NOMO-1 treated with dmso at 0.1 percent for 144 hours (cell line): ENCODE measurements at regions not wholly inside any gene's neighbourhood (a gene's known extent, or its start where the extent isn't known, plus 50 kb on each side); places are given as distances from the start of the nearest gene placed in this dataset.
"Not testable (repeated sequence)": the region's sequence is repeated elsewhere in the genome, so short reads cannot be mapped to it uniquely, and the experiment has no call there.

ENCODE experiments used
- DNase-seq: peaks from one replicate; lab custom pipeline; 2025; ENCODE audit not compliant: unreplicated experiment; lab: John Stamatoyannopoulos, UW

DNA sequence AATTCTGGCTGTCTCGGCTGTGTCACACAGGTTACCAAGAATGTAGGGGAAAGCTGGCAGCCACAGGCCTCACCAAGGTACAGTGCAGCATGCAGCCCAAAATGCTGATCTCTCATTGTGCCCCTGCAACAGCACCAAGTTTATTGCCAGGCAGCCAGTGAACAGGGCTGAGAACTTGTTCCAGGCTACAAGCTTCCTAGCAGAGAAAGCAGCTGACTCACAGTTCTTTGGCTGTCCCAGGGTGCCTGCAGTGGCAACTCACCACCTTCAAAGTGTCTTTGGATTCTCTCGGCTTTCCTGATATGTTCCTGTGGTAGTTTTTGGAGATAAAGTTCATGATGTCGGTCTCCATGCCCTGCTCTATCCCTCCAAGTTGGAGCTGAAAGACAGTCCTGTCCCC lies 719.1 kb upstream of the ANO3 start:
- no peak for DNase-seq

DNA sequence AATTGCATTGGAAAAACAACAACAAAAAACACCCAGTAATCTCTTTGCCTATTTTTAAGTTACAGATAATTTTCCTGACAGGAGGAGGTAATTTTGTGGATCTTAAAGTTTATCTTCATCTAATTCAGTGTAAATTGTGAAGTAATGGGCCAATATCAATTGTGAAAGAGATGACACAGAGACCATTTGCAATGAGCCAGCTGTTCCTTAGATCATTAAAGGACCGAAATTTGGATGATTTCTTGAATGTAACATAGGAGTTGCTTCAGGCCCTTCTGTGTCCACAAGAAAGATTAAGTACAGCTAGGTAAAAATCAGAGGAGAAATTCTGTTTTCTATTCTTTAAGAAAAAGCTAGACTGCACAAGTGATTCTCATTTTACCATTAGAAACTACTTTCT lies 718.5 kb upstream of the ANO3 start:
- DNase-seq = no peak

DNA sequence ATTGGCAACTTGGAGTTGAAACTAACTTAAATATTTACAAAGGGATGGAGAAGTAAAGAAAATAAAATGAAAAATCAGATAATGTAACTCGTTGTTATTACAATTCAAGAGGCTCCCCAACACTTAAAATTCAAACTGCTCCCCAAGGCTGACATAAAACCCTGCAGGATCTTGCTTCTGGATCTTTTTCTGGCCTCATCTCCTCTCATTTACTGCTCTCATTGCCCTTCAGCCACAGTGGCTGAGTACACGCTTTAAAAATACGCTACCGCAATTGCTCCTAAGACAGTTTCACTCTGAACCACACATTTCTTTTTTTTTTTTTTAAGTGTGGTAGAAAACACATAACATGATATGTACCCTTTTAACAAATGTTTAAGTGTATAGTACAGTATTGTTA lies 718.1 kb upstream of the ANO3 start:
- DNase-seq = no peak

DNA sequence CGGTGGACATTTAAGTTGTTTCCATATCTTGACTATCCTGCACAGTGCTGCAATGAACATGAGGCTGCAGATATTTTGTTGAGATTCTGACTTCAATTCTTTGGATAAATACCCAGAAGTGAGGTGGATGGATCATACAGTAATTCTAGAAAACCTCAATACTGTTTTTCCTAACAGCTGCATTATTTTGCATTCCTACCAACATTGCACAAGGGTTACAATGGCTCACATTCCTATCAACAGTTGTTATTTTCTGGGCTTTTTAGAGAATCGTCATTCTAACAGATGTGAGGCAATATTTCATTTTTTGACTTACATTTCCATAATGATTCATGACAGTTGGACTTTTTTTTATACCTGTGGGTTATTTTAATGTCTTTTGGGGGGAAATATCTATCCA lies 716.9 kb upstream of the ANO3 start:
- no peak for DNase-seq

DNA sequence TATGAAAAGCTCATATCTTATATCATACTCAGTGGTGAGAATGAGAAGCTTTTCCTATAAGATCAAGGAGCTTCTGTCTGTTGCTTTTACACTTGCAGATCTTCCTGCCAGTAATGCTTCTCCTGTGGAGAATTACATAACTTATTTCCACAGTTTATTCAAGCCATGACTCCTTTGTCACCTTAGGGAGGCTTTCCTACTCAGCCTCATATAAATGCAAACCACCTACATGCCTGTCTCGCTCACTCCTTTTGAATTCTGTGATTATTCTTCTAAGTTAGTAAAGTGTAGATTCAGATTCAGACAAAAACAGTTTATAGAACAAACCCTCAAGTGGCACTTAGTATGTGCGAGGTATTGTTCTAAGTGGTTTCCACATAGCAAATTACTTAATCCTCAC lies 716.1 kb upstream of the ANO3 start:
- no peak for DNase-seq

DNA sequence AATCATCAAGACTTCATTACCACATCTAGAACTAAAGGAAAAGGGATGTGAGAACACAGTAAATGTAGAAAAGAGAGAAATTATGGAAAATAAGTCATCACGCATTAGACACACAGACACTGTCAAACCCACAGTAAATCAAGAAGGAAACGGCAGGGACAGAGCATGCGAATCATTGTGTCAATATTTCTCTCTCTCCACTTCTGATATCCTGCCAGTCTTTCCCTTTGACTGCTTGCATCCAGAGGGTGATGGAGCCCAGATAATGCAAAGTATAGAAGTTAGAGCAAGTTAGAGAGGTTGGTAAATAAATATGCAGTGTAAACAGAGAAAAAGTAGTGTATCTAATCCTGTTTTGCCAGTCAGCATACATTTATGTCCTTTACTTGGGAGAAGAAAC lies 706.8 kb upstream of the ANO3 start:
- DNase-seq = no peak

DNA sequence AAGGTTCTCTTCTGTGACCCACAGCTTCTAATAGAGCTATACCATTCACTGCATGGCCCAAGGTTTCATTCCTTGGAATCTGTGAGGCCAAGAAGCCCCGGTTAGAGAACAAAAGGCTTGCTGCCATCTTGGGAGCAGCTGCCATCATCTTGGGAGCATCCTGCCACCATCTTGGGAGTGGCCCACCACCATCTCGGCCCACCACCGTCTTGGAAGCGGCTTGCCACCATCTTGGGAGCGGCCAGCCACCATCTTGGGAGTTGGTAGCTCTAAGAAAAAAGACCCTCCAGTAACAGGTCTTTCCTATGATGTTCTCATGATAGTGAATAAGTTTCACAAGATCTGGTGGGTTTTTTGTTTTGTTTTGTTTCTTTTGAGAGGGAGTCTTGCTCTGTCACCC lies 703.9 kb upstream of the ANO3 start:
- DNase-seq = no peak

DNA sequence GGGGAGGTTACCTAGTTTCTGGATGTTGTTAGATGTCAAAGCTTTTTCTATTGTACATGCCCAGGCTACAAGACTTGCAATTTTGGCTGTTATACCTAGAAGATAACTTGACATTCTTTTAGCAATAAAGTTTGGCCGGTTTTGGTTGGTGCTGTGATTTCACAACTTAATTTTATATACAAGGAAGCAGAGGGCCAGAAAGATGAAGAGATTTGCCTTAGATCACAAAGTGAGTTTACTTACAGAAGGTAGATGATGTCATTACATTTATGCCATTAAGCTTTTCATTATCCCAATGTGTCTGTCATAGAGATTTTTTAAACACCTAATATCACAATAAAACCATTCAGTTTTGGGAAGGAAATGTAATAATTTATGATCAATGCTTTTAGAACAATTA lies 698.7 kb upstream of the ANO3 start:
- DNase-seq = no peak

DNA sequence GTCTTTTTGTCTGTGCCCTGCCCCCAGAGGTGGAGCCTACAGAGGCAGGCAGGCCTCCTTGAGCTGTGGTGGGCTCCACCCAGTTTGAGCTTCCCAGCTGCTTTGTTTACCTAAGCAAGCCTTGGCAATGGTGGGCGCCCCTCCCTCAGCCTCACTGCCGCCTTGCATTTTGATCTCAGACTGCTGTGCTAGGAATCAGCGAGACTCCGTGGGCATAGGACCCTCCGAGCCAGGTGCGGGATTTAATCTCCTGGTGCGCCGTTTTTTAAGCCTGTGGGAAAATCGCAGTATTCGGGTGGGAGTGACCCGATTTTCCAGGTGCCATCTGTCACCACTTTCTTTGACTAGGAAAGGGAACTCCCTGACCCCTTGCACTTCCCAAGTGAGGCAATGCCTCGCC lies 682.7 kb upstream of the ANO3 start:
- DNase-seq = not testable (repeated sequence)

DNA sequence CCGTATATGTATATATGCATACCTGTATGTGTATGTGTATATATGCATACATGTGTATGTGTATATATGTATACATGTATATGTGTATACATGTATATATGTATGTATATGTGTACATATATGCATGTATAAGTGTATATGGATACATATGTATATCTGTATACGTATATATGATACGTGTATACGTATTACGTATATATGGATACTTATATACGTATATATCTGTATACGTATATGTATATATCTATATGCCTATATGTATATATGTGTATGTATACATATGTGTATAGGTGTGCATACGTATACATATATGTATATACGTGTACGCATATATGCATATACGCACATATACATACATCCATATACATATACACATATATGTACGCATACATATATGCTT lies 681.6 kb upstream of the ANO3 start:
- DNase-seq = no peak

DNA sequence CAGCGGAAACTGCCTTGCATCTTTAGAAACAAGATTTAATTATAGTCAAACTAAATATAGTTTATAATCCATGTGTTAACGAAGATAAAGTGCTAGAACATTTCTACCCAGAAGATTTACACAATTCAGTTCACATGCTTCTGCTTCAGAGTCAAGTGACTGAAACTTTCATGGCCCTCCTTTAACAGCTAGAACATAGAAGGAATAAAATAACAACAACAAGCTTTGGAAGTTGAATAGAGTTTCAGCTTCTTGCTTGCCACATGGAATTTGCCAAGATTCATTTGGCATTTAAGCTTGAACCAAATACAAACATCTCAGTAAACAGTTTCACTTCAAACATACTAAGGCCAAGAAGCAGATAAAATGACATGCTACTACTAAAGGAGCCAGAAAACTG lies 676.3 kb upstream of the ANO3 start:
- DNase-seq = no peak

DNA sequence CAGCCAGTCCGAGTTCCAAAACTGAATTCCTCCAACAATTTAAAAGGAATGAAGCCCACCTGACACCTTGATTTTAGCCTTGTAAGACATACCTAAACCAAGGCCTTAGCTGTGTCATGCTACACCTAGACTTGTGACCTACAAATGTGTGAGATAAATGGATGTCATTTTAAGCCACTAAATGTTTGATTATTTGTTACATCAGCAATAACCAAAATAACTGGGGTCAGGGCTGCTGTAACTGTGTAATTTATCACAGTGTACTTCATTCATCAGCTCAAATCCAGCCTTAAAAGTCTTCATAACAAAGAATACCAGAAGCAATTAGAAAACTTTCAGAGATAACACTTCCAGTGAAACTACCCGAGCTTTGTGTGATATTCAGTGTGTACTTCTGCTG lies 673.0 kb upstream of the ANO3 start:
- no peak for DNase-seq

DNA sequence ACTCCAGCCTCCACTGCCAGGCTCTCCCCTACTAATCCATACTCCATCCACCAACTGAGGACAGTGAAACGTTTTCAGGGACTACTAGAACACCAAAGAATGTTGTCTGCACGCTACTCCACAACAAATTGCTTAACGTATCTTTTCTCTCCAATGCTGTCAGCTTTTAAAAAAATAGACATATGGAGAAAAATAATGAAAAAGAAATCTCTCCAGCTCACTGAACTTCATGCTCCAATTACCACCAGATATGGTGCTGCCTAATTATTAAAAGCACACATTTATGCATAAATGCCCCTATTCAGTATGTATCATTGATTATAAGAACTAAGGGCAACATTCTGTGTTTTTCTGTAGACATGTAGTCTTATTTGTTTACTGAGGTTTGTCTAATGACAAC lies 672.2 kb upstream of the ANO3 start:
- no peak for DNase-seq

DNA sequence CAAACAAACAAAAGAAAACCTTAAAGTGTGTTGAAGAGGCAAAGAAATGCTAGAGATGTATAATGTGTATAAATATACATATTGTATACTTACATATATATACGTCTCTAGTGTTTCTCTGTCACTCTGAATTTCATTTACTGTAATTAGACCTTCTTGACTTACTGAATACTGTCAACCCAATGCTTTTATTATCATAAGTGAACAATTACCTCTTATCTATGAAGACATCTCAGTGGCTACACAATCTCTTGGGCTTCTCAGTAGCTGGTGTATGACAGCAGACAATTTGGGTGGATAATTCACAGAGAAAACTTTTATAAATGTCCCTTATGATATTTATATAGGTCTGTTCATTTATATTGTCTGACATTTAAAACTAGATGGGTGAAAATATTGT lies 664.1 kb upstream of the ANO3 start:
- no peak for DNase-seq

DNA sequence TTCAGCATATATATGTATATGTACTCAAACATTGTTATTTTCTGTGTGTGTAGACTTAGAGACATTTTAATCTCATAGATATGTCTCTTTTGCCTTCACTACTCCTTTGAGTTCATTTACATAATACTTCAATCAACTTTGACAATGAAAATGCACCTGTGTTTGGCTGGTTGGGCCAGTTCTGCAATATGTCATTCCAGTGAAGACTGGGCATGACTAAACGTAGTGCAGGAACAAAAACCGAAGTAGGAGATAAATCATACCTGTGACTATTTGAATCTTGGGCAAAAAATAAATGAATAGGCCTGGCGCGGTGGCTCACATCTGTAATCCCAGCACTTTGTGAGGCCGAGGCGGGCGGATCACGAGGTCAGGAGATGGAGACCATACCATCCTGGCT lies 640.0 kb upstream of the ANO3 start:
- no peak for DNase-seq

DNA sequence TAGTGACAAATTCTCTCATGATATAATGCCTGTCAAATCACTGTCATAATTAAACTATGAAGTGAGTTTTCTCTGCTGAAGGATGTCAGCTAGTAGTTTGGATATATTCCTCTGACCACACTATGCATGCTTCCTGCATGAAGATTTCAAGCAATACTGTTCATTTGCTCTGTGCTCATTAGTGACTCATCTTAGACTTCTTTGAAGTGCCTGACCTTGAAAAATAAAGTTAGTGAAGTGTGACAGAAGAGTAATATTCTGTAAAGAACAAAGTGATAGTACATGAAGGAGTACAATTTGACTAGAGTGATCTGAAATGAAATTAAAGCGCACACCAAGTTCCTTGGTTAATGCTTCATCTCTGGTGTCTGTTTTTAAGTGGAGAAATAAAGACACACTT lies 629.5 kb upstream of the ANO3 start:
- no peak for DNase-seq

DNA sequence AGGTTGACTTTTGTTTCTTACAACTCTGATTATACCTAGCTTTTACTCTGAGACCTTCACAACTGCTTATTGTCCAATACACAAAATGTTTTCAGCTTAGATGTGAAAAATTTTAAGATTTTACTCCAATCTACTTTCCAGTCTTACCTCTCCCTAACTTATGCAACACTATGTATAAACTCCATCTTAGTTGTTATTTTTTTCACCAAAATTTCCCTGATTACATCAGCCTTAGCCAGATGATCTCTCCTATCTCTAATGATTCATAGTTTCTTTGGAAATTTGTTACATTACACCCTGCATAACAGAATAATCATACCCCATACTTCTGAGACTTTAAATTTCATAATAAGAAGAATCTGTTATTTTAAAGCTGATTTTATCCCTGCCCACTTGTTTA lies 621.0 kb upstream of the ANO3 start:
- no peak for DNase-seq

DNA sequence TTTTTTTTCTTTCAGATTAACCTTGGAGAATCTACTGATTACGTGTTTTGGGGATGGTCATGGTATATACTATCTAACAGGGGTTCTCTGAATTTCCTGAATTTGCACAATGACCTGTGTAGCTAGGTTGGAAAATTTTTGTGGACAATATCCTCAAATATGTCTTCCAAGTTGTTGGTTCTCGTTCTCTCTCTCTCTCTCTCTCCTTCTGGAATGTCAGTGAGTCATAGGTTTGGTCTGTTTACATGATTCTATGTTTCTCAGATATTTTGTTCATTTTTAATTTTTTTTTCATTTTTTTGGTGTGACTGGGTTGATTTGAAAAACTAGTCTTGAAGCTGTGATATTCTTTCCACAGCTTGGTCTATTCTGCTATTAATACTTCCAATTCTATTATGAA lies 604.0 kb upstream of the ANO3 start:
- no peak for DNase-seq

DNA sequence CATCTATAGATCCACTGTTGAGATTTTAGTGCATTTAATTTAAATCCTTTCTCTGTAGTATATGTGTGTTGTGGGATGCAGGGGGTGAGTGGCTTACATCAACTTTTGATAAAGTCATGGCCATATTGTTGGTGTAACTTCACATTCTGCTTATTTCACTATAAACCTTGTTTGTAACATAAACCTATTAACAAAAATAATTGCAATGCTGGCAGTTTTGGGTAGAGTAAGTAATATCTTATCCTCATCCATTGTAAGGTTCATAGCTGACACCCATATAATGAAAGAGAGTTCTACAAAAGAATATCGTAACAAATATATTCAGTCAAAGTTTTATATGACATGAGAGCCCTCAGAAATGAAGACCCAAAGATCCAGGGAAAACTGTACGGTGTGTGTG lies 601.7 kb upstream of the ANO3 start:
- no peak for DNase-seq

DNA sequence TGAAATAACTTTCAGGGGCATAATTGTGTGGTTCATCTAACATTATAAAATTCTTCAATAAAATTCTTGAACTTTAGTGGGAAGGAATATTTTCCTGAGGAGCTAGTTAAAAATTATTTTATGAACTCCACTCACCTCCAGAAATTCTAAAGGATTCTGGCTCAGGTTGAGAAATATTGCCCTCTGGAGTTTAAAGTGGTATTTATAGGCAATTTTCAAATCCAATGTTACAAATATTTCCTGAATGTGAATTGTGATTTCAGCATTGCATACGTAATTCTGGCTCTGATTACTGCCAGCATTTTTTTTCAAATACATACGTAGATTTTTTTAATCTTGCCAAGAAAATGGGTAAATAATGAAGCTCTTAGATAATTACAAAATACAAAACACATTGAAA lies 598.2 kb upstream of the ANO3 start:
- no peak for DNase-seq

DNA sequence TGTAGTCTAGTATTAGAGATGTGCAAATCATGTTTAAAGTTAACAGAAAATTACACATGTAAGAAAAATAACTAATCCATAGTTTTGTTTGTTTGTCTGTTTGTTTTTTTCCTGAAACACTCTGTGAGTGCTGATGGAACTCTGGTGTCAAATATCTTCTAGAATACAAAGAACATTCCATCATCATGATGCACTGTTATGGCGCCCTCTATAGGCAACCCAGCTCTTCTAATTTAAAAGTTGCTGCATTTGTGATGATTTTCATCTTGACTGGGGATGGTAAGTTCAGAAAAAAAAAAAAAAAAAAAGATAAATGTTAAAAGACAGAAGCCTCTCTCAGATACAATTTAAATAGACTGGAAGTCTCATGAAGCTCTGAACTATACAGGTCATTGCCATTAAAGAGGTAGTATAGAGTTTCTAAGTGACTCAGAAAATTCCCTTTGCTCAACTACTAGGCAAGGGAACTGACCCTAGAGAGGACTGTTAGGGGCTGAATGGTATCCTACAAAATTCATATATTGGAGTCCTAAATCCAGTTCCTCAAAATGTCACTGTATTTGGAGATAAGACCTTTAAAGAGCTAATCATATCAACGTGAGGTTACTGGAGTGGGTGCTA lies 597.2 kb upstream of the ANO3 start:
- DNase-seq = no peak

DNA sequence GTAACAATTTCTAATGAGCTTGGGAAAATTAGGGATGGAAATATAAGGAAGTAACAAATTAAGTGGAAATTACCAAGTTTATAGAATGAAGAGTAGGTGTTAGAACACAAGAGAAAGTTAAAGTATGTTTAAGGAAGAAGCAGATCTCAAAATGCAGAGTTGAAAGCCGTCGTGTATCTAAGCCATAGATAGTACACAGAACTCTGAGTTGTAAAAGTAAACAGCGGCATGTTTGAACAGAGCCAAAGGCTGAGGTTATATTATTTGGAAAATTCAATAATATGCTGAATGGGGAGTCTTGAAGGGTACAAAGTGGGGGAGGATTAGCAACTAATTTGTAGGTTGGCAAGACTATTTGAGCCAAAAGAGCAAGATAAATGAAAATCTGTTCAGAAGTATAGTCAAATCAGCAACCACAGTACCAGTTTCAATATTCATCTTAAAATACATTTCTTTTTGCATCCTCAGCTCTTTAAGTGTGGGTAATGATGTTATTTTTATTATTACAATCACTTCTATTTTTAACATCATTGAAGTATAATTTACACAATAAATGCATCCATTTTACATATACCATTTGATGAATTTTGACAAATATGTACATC lies 594.8 kb upstream of the ANO3 start:
- no peak for DNase-seq

DNA sequence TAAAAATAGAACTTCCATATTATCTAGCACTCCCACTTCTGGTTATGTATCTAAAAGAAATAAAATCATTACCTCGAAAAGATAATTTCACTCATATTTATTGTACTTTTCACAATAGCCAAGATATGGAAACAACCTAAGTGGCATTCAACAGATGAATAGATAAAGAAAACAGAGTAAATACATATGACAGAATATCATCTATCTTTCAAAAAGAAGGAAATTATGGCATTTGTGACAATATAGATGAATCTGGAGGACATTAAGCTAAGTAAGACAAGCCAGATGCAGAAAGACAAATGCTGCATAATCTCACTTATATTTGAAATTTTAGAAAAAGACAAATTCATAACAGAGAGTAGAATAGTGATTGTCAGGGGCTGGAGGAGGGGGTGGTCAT lies 590.0 kb upstream of the ANO3 start:
- no peak for DNase-seq

DNA sequence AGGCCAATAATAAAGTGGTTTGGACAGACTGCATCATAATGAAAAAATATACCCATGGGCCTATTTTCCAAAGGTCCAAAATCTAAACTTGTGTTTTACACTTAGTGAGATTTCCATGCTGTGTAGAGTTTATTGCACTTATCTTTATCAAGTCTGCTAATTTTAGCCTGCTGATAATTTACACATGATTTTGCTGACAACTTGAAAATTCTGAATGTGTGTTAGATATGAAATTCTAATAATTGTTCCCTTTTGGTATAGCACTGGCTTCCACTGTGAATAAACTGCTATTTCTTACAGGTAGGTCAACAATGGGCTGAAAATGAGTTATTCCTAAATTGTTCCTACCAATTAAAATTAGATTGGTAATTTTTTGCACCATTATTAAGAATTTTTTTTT lies 589.1 kb upstream of the ANO3 start:
- no peak for DNase-seq
